ENCODE measurements at regions not wholly inside any gene's neighbourhood (a gene's known extent, or its start where the extent isn't known, plus 50 kb on each side); places are given as distances from the start of the nearest gene placed in this dataset.

DNA sequence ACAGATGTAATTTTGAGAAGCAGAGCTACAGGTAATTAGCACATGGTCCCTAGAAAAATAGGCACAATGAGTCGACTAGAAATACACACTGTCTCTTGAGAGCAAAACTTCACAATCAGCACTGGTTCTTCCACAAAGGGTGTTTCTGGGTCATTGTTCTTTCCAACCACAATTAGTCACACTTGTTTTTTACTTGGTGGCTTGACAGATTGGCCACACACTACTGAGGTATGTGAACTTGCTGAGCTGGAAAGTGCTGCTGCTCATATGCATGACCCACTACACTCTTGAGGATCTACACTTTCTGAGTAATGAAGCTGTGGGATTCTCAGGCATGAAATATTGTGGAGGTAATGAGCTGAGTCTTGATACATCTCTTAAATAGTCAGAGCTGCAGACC is 347.7 kb downstream of the BCKDHB start:
- H3K4me1 Mint-ChIP-seq (ENCODE audit: insufficient read depth, unreplicated experiment): peaks cover 48% of the 10 kb centered on the region
- peak; percentile 77 for DNase-seq (ENCODE audit: unreplicated experiment)
- no TSS peak for BruUV-seq (replicated peaks)
- H3K4me3 Mint-ChIP-seq (ENCODE audit: unreplicated experiment): no peak overlapping the region
- H3K27ac Mint-ChIP-seq (ENCODE audit: low read depth, unreplicated experiment): peak overlapping the region; percentile 87
- H3K27me3 Mint-ChIP-seq (ENCODE audit: insufficient read depth, unreplicated experiment): no peaks in the 10 kb centered on the region
- H3K36me3 Mint-ChIP-seq (ENCODE audit: insufficient read depth, unreplicated experiment): no peaks in the 10 kb centered on the region
- POLR2A ChIA-PET: interaction anchor here (1.1 to 1.7 kb wide), 2 partner anchors 15 to 157 kb away, joined by 3 to 10 read pairs; no protein-coding TSS in a partner anchor
- TF ChIP-seq, protein P1, sequence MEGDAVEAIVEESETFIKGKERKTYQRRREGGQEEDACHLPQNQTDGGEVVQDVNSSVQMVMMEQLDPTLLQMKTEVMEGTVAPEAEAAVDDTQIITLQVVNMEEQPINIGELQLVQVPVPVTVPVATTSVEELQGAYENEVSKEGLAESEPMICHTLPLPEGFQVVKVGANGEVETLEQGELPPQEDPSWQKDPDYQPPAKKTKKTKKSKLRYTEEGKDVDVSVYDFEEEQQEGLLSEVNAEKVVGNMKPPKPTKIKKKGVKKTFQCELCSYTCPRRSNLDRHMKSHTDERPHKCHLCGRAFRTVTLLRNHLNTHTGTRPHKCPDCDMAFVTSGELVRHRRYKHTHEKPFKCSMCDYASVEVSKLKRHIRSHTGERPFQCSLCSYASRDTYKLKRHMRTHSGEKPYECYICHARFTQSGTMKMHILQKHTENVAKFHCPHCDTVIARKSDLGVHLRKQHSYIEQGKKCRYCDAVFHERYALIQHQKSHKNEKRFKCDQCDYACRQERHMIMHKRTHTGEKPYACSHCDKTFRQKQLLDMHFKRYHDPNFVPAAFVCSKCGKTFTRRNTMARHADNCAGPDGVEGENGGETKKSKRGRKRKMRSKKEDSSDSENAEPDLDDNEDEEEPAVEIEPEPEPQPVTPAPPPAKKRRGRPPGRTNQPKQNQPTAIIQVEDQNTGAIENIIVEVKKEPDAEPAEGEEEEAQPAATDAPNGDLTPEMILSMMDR (IDR thresholded peaks at IDR 0.05; ENCODE audit: unreplicated experiment): no peak
- intact Hi-C loops (cut with micrococcal nuclease): loop anchor here (10.0 kb wide), 1 partner anchor 239 kb away; no protein-coding TSS in a partner anchor
- CTCF ChIA-PET: interaction anchor here (0.6 to 1.3 kb wide), 2 partner anchors 20 to 90 kb away, joined by 3 read pairs; no protein-coding TSS in a partner anchor
- H3K9me3 Mint-ChIP-seq (ENCODE audit: unreplicated experiment): no peaks in the 10 kb centered on the region

DNA sequence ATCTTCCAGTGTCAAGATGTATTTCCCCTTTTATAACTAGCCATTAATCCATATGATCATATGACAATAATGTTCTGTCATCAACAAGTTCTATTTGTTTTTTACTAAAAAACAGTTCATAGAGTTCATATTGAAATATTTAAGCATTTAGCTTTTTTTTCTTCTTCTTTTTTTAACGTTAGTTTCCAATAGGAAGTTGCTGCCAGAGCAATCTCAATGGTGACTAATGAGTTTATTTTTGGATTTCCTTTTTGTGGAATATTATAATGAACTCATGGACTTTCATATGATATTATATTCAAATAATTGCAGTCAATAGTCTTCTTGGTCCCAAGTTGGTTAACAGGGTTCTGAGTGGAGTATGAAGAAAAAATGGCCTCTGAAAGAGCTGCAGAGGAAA is 343.3 kb downstream of the BCKDHB start:
- TF ChIP-seq, protein P1 (IDR thresholded peaks at IDR 0.05; ENCODE audit: unreplicated experiment): no peak
- Mint-ChIP-seq H3K4me1 (ENCODE audit: insufficient read depth, unreplicated experiment) (peaks cover 14% of the 10 kb centered on the region), H3K36me3 (ENCODE audit: insufficient read depth, unreplicated experiment) (no peaks in the 10 kb centered on the region), H3K27ac (ENCODE audit: low read depth, unreplicated experiment) (no peak overlapping the region), H3K27me3 (ENCODE audit: insufficient read depth, unreplicated experiment) (no peaks in the 10 kb centered on the region), H3K4me3 (ENCODE audit: unreplicated experiment) (no peak overlapping the region), H3K9me3 (ENCODE audit: unreplicated experiment) (peaks cover 7% of the 10 kb centered on the region)
- intact Hi-C loops (cut with micrococcal nuclease): loop anchor here (10.0 kb wide), 1 partner anchor 235 kb away; no protein-coding TSS in a partner anchor
- no peak for DNase-seq (ENCODE audit: unreplicated experiment)
- CTCF ChIA-PET: no interaction called here
- BruUV-seq (replicated peaks): no TSS peak
- POLR2A ChIA-PET: interaction anchor here (1.6 kb wide), 1 partner anchor 9 kb away, joined by 6 read pairs; no protein-coding TSS in a partner anchor

DNA sequence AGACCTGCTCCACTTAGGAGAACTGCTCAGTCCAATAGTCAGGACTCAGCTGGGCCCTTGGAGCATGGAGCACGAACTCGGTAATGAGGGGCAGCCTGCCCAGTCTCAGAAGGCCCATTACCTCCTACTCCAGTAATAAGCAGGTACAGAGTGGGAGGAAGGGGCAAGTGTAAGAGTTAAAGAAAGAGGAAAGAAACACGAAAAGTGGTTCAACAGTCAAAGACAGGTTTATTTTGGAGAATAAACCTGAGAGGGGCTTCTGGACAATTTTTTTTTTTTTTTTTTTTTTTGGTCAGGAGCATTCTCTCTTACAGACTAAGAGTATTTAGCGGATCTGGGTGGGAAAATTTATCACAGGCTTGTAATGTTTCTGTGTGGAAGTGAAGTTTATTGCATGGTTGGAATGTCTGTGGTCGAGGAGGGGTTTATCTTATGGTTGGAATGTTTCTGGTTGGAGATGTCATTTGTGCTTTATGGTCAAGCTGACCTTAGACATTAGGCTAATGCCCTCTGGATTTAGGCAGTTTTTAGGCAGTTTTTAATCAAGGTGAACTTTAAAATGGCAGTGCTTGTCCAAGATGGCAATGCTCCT is 340.1 kb downstream of the BCKDHB start:
- H3K36me3 Mint-ChIP-seq (ENCODE audit: insufficient read depth, unreplicated experiment): no peaks in the 10 kb centered on the region
- intact Hi-C loops (cut with micrococcal nuclease): no loop called here
- no TSS peak for BruUV-seq (replicated peaks)
- TF ChIP-seq, protein P1 (IDR thresholded peaks at IDR 0.05; ENCODE audit: unreplicated experiment): no peak
- no peak for DNase-seq (ENCODE audit: unreplicated experiment)
- H3K4me1 Mint-ChIP-seq (ENCODE audit: insufficient read depth, unreplicated experiment): no peaks in the 10 kb centered on the region
- ChIA-PET CTCF (no interaction called here), POLR2A (no interaction called here)
- no peaks in the 10 kb centered on the region for H3K27me3 Mint-ChIP-seq (ENCODE audit: insufficient read depth, unreplicated experiment)
- H3K9me3 Mint-ChIP-seq (ENCODE audit: unreplicated experiment): peaks cover 7% of the 10 kb centered on the region
- no peak overlapping the region for H3K4me3 Mint-ChIP-seq (ENCODE audit: unreplicated experiment)
- no peak overlapping the region for H3K27ac Mint-ChIP-seq (ENCODE audit: low read depth, unreplicated experiment)

DNA sequence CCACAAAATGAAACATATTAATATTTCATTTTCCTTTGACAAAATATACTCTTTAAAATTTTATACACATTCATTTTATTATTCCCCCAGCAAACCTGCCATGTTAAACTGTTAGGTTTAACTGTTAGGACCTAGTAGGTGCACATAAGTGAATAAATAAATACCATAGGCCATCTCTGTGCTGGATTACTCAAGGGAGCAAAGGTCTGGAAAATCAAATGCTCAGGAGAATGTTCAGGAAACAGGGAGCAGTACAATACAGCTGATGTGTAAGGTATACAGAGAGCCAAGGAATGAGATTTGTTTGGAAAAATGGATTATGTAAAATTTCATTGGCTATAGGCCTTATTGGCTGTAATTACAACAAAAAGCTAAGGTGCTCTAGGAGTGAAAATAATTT is 339.3 kb downstream of the BCKDHB start:
- CTCF ChIA-PET: no interaction called here
- H3K27me3 Mint-ChIP-seq (ENCODE audit: insufficient read depth, unreplicated experiment): no peaks in the 10 kb centered on the region
- H3K27ac Mint-ChIP-seq (ENCODE audit: low read depth, unreplicated experiment): no peak overlapping the region
- no peak overlapping the region for H3K4me3 Mint-ChIP-seq (ENCODE audit: unreplicated experiment)
- DNase-seq (ENCODE audit: unreplicated experiment): no peak
- POLR2A ChIA-PET: no interaction called here
- no peaks in the 10 kb centered on the region for H3K36me3 Mint-ChIP-seq (ENCODE audit: insufficient read depth, unreplicated experiment)
- intact Hi-C loops (cut with micrococcal nuclease): no loop called here
- no TSS peak for BruUV-seq (replicated peaks)
- H3K4me1 Mint-ChIP-seq (ENCODE audit: insufficient read depth, unreplicated experiment): peaks cover under 1% of the 10 kb centered on the region
- peaks cover 7% of the 10 kb centered on the region for H3K9me3 Mint-ChIP-seq (ENCODE audit: unreplicated experiment)
- TF ChIP-seq, protein P1 (IDR thresholded peaks at IDR 0.05; ENCODE audit: unreplicated experiment): no peak

Measured in MCF 10A (cell line).